ENCODE measurements at regions not wholly inside any gene's neighbourhood (a gene's known extent, or its start where the extent isn't known, plus 50 kb on each side); places are given as distances from the start of the nearest gene placed in this dataset.

GRCh38 chr12:28132398-28132797 is 57.9 kb upstream of the CCDC91 start:
- TF ChIP-seq CTCF (IDR thresholded peaks at IDR 0.05) (no peak), POLR2A (IDR thresholded peaks at IDR 0.05) (no peak), EP300 (IDR thresholded peaks at IDR 0.05) (no peak)
